Neuronal stem cell (in vitro differentiated cells): ENCODE measurements at regions not wholly inside any gene's neighbourhood (a gene's known extent, or its start where the extent isn't known, plus 50 kb on each side); places are given as distances from the start of the nearest gene placed in this dataset.

Experiments used
- DNase-seq: peaks from one replicate; pipeline ENCODE4 v3.0.0-alpha.2; 2013; ENCODE audit warnings: low spot score
- H2AFZ ChIP-seq: one replicate; pipeline ENCODE4 v1.6.1; 2013; ENCODE audit warnings: mild to moderate bottlenecking, low read length, inconsistent platforms
- H2AK5ac ChIP-seq: 2 replicates; pipeline ENCODE4 v1.6.1; 2013; ENCODE audit warnings: low read depth, mild to moderate bottlenecking, inconsistent platforms, low read length, moderate library complexity, mixed read lengths
- H2BK120ac ChIP-seq: 2 replicates; pipeline ENCODE4 v1.6.1; 2013; ENCODE audit warnings: low read depth, mild to moderate bottlenecking, inconsistent platforms, low read length, moderate library complexity, mixed read lengths
- H2BK12ac ChIP-seq: one replicate; pipeline ENCODE4 v1.6.1; 2013; ENCODE audit warnings: low read length, inconsistent platforms
- H2BK15ac ChIP-seq: 2 replicates; pipeline ENCODE4 v1.6.1; 2013; ENCODE audit warnings: mild to moderate bottlenecking, low read length, inconsistent platforms, mixed read lengths
- H2BK5ac ChIP-seq: one replicate; pipeline ENCODE4 v1.6.1; 2013; ENCODE audit warnings: inconsistent platforms, mild to moderate bottlenecking, low read length, moderate library complexity
- H3K14ac ChIP-seq: one replicate; pipeline ENCODE4 v1.6.1; 2013; ENCODE audit warnings: low read length, inconsistent platforms
- H3K18ac ChIP-seq: 2 replicates; pipeline ENCODE4 v1.6.1; 2013; ENCODE audit warnings: low read length, inconsistent platforms
- H3K23ac ChIP-seq: 2 replicates; pipeline ENCODE4 v1.6.1; 2013; ENCODE audit warnings: low read depth, mild to moderate bottlenecking, mixed read lengths, low read length, inconsistent platforms; ENCODE audit not compliant: poor library complexity
- H3K27ac ChIP-seq: replicated peaks from 3 replicates; pipeline ENCODE4 v1.5.1; 2013; ENCODE audit warnings: low read length, inconsistent platforms
- H3K27me3 ChIP-seq, 3 experiments: 2 replicates each; pipeline ENCODE4 v1.6.1; 2013; ENCODE audit warnings: low read length in 3 of 3, mild to moderate bottlenecking in 2 of 3, inconsistent platforms in 1 of 3, low read depth in 1 of 3, mixed read lengths in 1 of 3, moderate library complexity in 1 of 3; ENCODE audit not compliant: control insufficient read depth in 3 of 3, insufficient read depth in 3 of 3
- H3K36me3 ChIP-seq, 2 donors: replicated peaks in 1 of 2; 2 replicates each; pipeline ENCODE4 v1.6.1; 2013; ENCODE audit warnings: low read length in 2 of 2; ENCODE audit not compliant: control insufficient read depth in 2 of 2, insufficient read depth in 2 of 2
- H3K4ac ChIP-seq: 2 replicates; pipeline ENCODE4 v1.6.1; 2013; ENCODE audit warnings: inconsistent platforms, mild to moderate bottlenecking, low read length, moderate library complexity
- H3K4me1 ChIP-seq, 2 donors: 1 replicate in 1 of 2; 2 replicates in 1 of 2; pipeline ENCODE4 v1.6.1; 2013; ENCODE audit warnings: low read length in 2 of 2, low read depth in 1 of 2; ENCODE audit not compliant: control insufficient read depth in 2 of 2, insufficient read depth in 1 of 2
- H3K4me2 ChIP-seq: one replicate; pipeline ENCODE4 v1.6.1; 2013; ENCODE audit warnings: mild to moderate bottlenecking, low read length, inconsistent platforms; ENCODE audit not compliant: insufficient read depth, poor library complexity, severe bottlenecking
- H3K4me3 ChIP-seq, 2 donors: 2 replicates each; pipeline ENCODE4 v1.5.1; 2013; ENCODE audit warnings: low read length in 2 of 2, mild to moderate bottlenecking in 2 of 2, inconsistent platforms in 1 of 2, moderate library complexity in 1 of 2
- H3K79me1 ChIP-seq: one replicate; pipeline ENCODE4 v1.6.1; 2013; ENCODE audit warnings: low read depth, mild to moderate bottlenecking, inconsistent platforms, low read length, moderate library complexity
- H3K9ac ChIP-seq: one replicate; pipeline ENCODE4 v1.6.1; 2013; ENCODE audit warnings: mild to moderate bottlenecking, low read depth, low read length, inconsistent platforms; ENCODE audit not compliant: poor library complexity
- H3K9me3 ChIP-seq, 2 donors: replicated peaks in 1 of 2; 2 replicates each; pipeline versions ENCODE3 to v1.6.1; 2013; ENCODE audit warnings: low read length in 2 of 2, mild to moderate bottlenecking in 2 of 2, inconsistent platforms in 1 of 2, low read depth in 1 of 2, mixed read lengths in 1 of 2, moderate library complexity in 1 of 2; ENCODE audit not compliant: control insufficient read depth in 2 of 2, insufficient read depth in 1 of 2
- H4K8ac ChIP-seq: one replicate; pipeline ENCODE4 v1.6.1; 2013; ENCODE audit warnings: low read depth, mild to moderate bottlenecking, inconsistent platforms, low read length, moderate library complexity
- H4K91ac ChIP-seq: one replicate; pipeline ENCODE4 v1.6.1; 2013; ENCODE audit warnings: low read length, low read depth, mild to moderate bottlenecking, inconsistent platforms; ENCODE audit not compliant: poor library complexity
- WGBS, 2 donors: extraction: QIAGEN DNeasy Blood & Tissue Kit; methylation state at CpG; one replicate each; pipeline ENCODE4 v1.1.7; 2013; ENCODE audit warnings: missing lambda C conversion rate in 2 of 2, mixed read lengths in 1 of 2; ENCODE audit not compliant: insufficient read length in 2 of 2, insufficient replicate concordance in 1 of 2; ENCODE audit errors: extremely low coverage in 2 of 2; 5-methylcytosine and 5-hydroxymethylcytosine counted together

DNA sequence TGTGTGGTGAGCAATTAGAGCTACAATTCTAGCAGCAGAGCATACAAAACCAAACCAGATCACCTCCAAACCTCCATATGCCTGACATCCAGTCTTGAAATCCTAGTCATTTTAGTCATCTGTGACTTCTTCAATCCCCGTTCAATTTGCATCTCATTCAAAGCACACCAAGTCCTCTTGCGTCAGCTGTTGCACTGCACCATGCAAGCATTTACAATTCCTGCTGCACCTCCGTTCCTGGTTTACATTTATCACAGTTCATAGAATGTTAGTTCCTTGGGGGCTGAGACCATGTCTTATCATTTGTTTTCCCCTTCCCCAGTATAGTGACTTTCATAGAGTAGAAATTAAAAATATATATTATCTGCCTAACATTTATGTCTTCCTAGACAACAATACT is 116.9 kb downstream of the BDH1 start:
- H3K9ac ChIP-seq, result no peak overlapping the region
- no peak overlapping the region for H2BK12ac ChIP-seq
- H3K14ac ChIP-seq, result no peak overlapping the region
- H3K79me1 ChIP-seq, result no peaks in the 10 kb centered on the region
- peaks cover 0 to 6% of the 10 kb centered on the region in 2 donors for H3K4me1 ChIP-seq
- no peak overlapping the region for H2AK5ac ChIP-seq
- H3K4me3 ChIP-seq, result no peak overlapping the region
- H2AFZ ChIP-seq, result no peak overlapping the region
- H3K18ac ChIP-seq, result no peak overlapping the region
- no peak overlapping the region for H2BK15ac ChIP-seq
- H2BK120ac ChIP-seq, result no peak overlapping the region
- H3K23ac ChIP-seq, result no peak overlapping the region
- no peak overlapping the region for H3K4ac ChIP-seq
- WGBS, 2 donors, result no CpG with 5 or more reads among the region's 3 CpGs
- no peaks in the 10 kb centered on the region for H3K27me3 ChIP-seq
- no peak overlapping the region for H3K4me2 ChIP-seq
- no peaks in the 10 kb centered on the region for H3K36me3 ChIP-seq
- H3K27ac ChIP-seq, result no peak overlapping the region
- no peak overlapping the region for H4K8ac ChIP-seq
- no peak for DNase-seq
- peaks cover 0 to 3% of the 10 kb centered on the region in 2 donors for H3K9me3 ChIP-seq
- H2BK5ac ChIP-seq, result no peak overlapping the region
- no peak overlapping the region for H4K91ac ChIP-seq

- no peak overlapping the region for H3K4me3 ChIP-seq
- H3K4me1 ChIP-seq, result no peaks in the 10 kb centered on the region
Observed at GRCh38 chr3:197435426-197435825, 120.3 kb downstream of the BDH1 start.

GRCh38 chr3:197434830-197435229 is 120.9 kb downstream of the BDH1 start:
- WGBS, 2 donors, result no CpG with 5 or more reads among the region's 7 CpGs
- Histone ChIP-seq H2BK12ac (no peak overlapping the region), H4K8ac (no peak overlapping the region), H3K27me3 (peaks cover 0 to 4% (median 0%) of the 10 kb centered on the region in 3 experiments), H2AK5ac (no peak overlapping the region), H2AFZ (no peak overlapping the region), H2BK15ac (no peak overlapping the region), H3K14ac (no peak overlapping the region), H4K91ac (no peak overlapping the region), H2BK5ac (no peak overlapping the region), H3K79me1 (no peaks in the 10 kb centered on the region), H3K9me3 (no peaks in the 10 kb centered on the region), H3K4me3 (no peak overlapping the region), H3K27ac (no peak overlapping the region), H3K36me3 (no peaks in the 10 kb centered on the region), H3K4me1 (no peaks in the 10 kb centered on the region), H3K4me2 (no peak overlapping the region), H3K18ac (no peak overlapping the region), H3K4ac (no peak overlapping the region), H3K23ac (no peak overlapping the region), H3K9ac (no peak overlapping the region), H2BK120ac (no peak overlapping the region)
- DNase-seq, result no peak

More at GRCh38 chr3:197435426-197435825, 120.3 kb downstream of the BDH1 start:
- H2AK5ac ChIP-seq, result no peak overlapping the region
- H3K9ac ChIP-seq, result no peak overlapping the region
- H4K91ac ChIP-seq, result no peak overlapping the region
- no peak overlapping the region for H3K18ac ChIP-seq
- H3K9me3 ChIP-seq, result peaks cover 0 to 3% of the 10 kb centered on the region in 2 donors
- H4K8ac ChIP-seq, result no peak overlapping the region
- no peak overlapping the region for H3K4ac ChIP-seq
- H2BK120ac ChIP-seq, result no peak overlapping the region
- no peaks in the 10 kb centered on the region for H3K36me3 ChIP-seq
- no peak overlapping the region for H2BK12ac ChIP-seq
- H3K79me1 ChIP-seq, result no peaks in the 10 kb centered on the region
- DNase-seq, result no peak
- no peak overlapping the region for H3K4me2 ChIP-seq
- H2BK5ac ChIP-seq, result no peak overlapping the region
- no peak overlapping the region for H3K14ac ChIP-seq
- peaks cover 0 to 3% (median 0%) of the 10 kb centered on the region in 3 experiments for H3K27me3 ChIP-seq
- no peak overlapping the region for H3K27ac ChIP-seq
- no peak overlapping the region for H2AFZ ChIP-seq
- no peak overlapping the region for H2BK15ac ChIP-seq
- no CpG with 5 or more reads among the region's 3 CpGs for WGBS, 2 donors
- H3K23ac ChIP-seq, result no peak overlapping the region

GRCh38 chr3:197432384-197433127 is 123.2 kb downstream of the BDH1 start:
- no peak overlapping the region for H2BK15ac ChIP-seq
- WGBS, 2 donors, result no CpG with 5 or more reads among the region's 4 CpGs
- no peak overlapping the region for H4K8ac ChIP-seq
- H3K14ac ChIP-seq, result no peak overlapping the region
- no peak overlapping the region for H3K4ac ChIP-seq
- no peak overlapping the region for H2BK12ac ChIP-seq
- H3K4me3 ChIP-seq, result no peak overlapping the region
- H3K23ac ChIP-seq, result no peak overlapping the region
- no peak overlapping the region for H3K27ac ChIP-seq
- no peak overlapping the region for H2BK120ac ChIP-seq
- H3K9me3 ChIP-seq, result no peaks in the 10 kb centered on the region
- peaks cover 0 to 14% (median 0%) of the 10 kb centered on the region in 3 experiments for H3K27me3 ChIP-seq
- H2AK5ac ChIP-seq, result no peak overlapping the region
- no peak overlapping the region for H3K18ac ChIP-seq
- no peaks in the 10 kb centered on the region for H3K79me1 ChIP-seq
- no peaks in the 10 kb centered on the region for H3K36me3 ChIP-seq
- H2AFZ ChIP-seq, result no peak overlapping the region
- DNase-seq, result no peak
- H3K9ac ChIP-seq, result no peak overlapping the region
- H4K91ac ChIP-seq, result no peak overlapping the region
- no peak overlapping the region for H3K4me2 ChIP-seq
- no peak overlapping the region for H2BK5ac ChIP-seq
- H3K4me1 ChIP-seq, result peaks cover 2 to 6% of the 10 kb centered on the region in 2 donors
